H1 (cell line): ENCODE measurements at regions not wholly inside any gene's neighbourhood (a gene's known extent, or its start where the extent isn't known, plus 50 kb on each side); places are given as distances from the start of the nearest gene placed in this dataset.

ENCODE experiments used
- CTCF ChIA-PET: fragments of 300-600 bp; sonication (Branson Sonifier 250); formaldehyde crosslinking; loops from one replicate; lab custom pipeline; 2021; ENCODE audit not compliant: partially characterized antibody; lab: Charles Lee
- POLR2A ChIA-PET: fragments of 300-600 bp; sonication (Branson Sonifier 250); formaldehyde crosslinking; loops from one replicate; lab custom pipeline; 2021; ENCODE audit warnings: inconsistent platforms; ENCODE audit not compliant: partially characterized antibody; lab: Charles Lee
- DNase-seq, 2 experiments: peaks; one replicate each; pipeline versions ENCODE4 v3.0.0 to v3.0.0-alpha.2; 2010 to 2022; ENCODE audit warnings: low spot score in 2 of 2, low read depth in 1 of 2, mixed read lengths in 1 of 2
- FAIRE-seq: peaks from 2 replicates; lab custom pipeline; 2011; peaks lifted over from hg19 to GRCh38; lab: Jason Lieb, UNC
- H2AFZ ChIP-seq: 2 replicates; pipeline ENCODE4 v1.8.1; 2012; ENCODE audit warnings: low read length, inconsistent platforms
- H2AK5ac ChIP-seq: 2 replicates; pipeline ENCODE4 v1.6.1; 2013; ENCODE audit warnings: low read depth, low read length
- H2BK120ac ChIP-seq: replicated peaks from 2 replicates; pipeline ENCODE3; 2013; ENCODE audit warnings: low read depth, low read length, inconsistent platforms
- H2BK12ac ChIP-seq: 2 replicates; pipeline ENCODE4 v1.6.1; 2013; ENCODE audit warnings: low read depth, low read length
- H2BK15ac ChIP-seq: 2 replicates; pipeline ENCODE4 v1.6.1; 2013; ENCODE audit warnings: low read length
- H2BK20ac ChIP-seq: 2 replicates; pipeline ENCODE4 v1.6.1; 2013; ENCODE audit warnings: low read length
- H2BK5ac ChIP-seq: 2 replicates; pipeline ENCODE4 v1.6.1; 2013; ENCODE audit warnings: low read depth, low read length
- H3K14ac ChIP-seq: 2 replicates; pipeline ENCODE4 v1.6.1; 2013; ENCODE audit warnings: inconsistent platforms; ENCODE audit not compliant: insufficient read length
- H3K18ac ChIP-seq: 2 replicates; pipeline ENCODE4 v1.6.1; 2013; ENCODE audit warnings: low read length; ENCODE audit errors: extremely low read depth
- H3K23ac ChIP-seq: 2 replicates; pipeline ENCODE4 v1.6.1; 2013; ENCODE audit warnings: inconsistent platforms; ENCODE audit not compliant: insufficient read length
- H3K23me2 ChIP-seq: 2 replicates; pipeline ENCODE4 v1.6.1; 2013; ENCODE audit warnings: low read depth, low read length
- H3K27ac ChIP-seq: 2 replicates; pipeline ENCODE4 v1.6.1; 2011; ENCODE audit warnings: low read depth, low read length, inconsistent platforms
- H3K27me3 ChIP-seq, 4 experiments: replicated peaks in 1 of 4; 1 replicate in 1 of 4; 2 replicates in 3 of 4; pipeline versions ENCODE4 v1.6.1 to v1.8.1; 2011 to 2013; ENCODE audit warnings: low read length in 3 of 4, mild to moderate bottlenecking in 3 of 4, inconsistent platforms in 2 of 4, mixed read lengths in 2 of 4, moderate library complexity in 1 of 4; ENCODE audit not compliant: control insufficient read depth in 3 of 4, insufficient read depth in 3 of 4; ENCODE audit errors: extremely low read depth in 1 of 4
- H3K36me3 ChIP-seq, 4 experiments: 2 replicates each; pipeline versions ENCODE4 v1.6.1 to v1.8.1; 2011 to 2013; ENCODE audit warnings: mild to moderate bottlenecking in 4 of 4, low read length in 3 of 4, moderate library complexity in 2 of 4, control low read depth in 1 of 4, inconsistent platforms in 1 of 4; ENCODE audit not compliant: insufficient read depth in 4 of 4, control insufficient read depth in 2 of 4
- H3K4ac ChIP-seq: replicated peaks from 2 replicates; pipeline ENCODE3; 2013; ENCODE audit warnings: low read length, low read depth, mixed read lengths, inconsistent platforms; ENCODE audit not compliant: insufficient read length
- H3K4me1 ChIP-seq, 4 experiments: replicated peaks in 1 of 4; 1 replicate in 1 of 4; 2 replicates in 3 of 4; pipeline versions ENCODE4 v1.6.1 to v1.8.1; 2011 to 2013; ENCODE audit warnings: low read length in 3 of 4, inconsistent platforms in 2 of 4, mixed read lengths in 1 of 4; ENCODE audit not compliant: insufficient read depth in 4 of 4, control insufficient read depth in 3 of 4
- H3K4me2 ChIP-seq, 2 experiments: 2 replicates each; pipeline versions ENCODE4 v1.6.1 to v1.8.1; 2011 to 2013; ENCODE audit warnings: low read depth in 2 of 2, low read length in 2 of 2, control low read depth in 1 of 2, inconsistent platforms in 1 of 2, mild to moderate bottlenecking in 1 of 2; ENCODE audit not compliant: insufficient read depth in 1 of 2
- H3K4me3 ChIP-seq, 4 experiments: fragments of 200-600, 300-600 bp in 1 of 4; sonication (generic), shearing (Covaris generic), sonication (Bioruptor Twin) in 1 of 4; 2 replicates each; pipeline versions ENCODE4 v1.5.1 to v1.8.1; 2011 to 2016; ENCODE audit warnings: low read length in 4 of 4, low read depth in 3 of 4, control low read depth in 2 of 4, inconsistent platforms in 2 of 4, mild to moderate bottlenecking in 2 of 4, mixed read lengths in 1 of 4, moderate library complexity in 1 of 4; ENCODE audit not compliant: insufficient read depth in 2 of 4; ENCODE audit errors: extremely low read depth in 1 of 4
- H3K56ac ChIP-seq: replicated peaks from 2 replicates; pipeline ENCODE3; 2013; ENCODE audit warnings: low read depth, mild to moderate bottlenecking, mixed read lengths, low read length, inconsistent platforms; ENCODE audit not compliant: insufficient read length
- H3K79me1 ChIP-seq: 2 replicates; pipeline ENCODE4 v1.6.1; 2013; ENCODE audit warnings: low read depth, low read length, control low read depth
- H3K79me2 ChIP-seq, 2 experiments: 2 replicates each; pipeline versions ENCODE4 v1.6.1 to v1.8.1; 2012 to 2013; ENCODE audit warnings: low read length in 2 of 2, mild to moderate bottlenecking in 2 of 2, inconsistent platforms in 1 of 2; ENCODE audit not compliant: insufficient read depth in 2 of 2, control insufficient read depth in 1 of 2
- H3K9ac ChIP-seq, 4 experiments: replicated peaks in 1 of 4; 1 replicate in 1 of 4; 2 replicates in 3 of 4; pipeline versions ENCODE4 v1.6.1 to v1.8.1; 2011 to 2013; ENCODE audit warnings: low read depth in 3 of 4, low read length in 3 of 4, control low read depth in 2 of 4, mild to moderate bottlenecking in 2 of 4, moderate library complexity in 2 of 4, inconsistent platforms in 1 of 4; ENCODE audit errors: extremely low read depth in 1 of 4
- H3K9me3 ChIP-seq, 2 experiments: 2 replicates each; pipeline versions ENCODE4 v1.6.1 to v1.8.1; 2012 to 2013; ENCODE audit warnings: mild to moderate bottlenecking in 2 of 2, moderate library complexity in 2 of 2, control low read depth in 1 of 2, inconsistent platforms in 1 of 2, low read depth in 1 of 2, low read length in 1 of 2, mixed read lengths in 1 of 2; ENCODE audit not compliant: insufficient read depth in 2 of 2
- H4K20me1 ChIP-seq, 2 experiments: replicated peaks in 1 of 2; 2 replicates each; pipeline versions ENCODE3 to v1.8.1; 2011 to 2013; ENCODE audit warnings: inconsistent platforms in 2 of 2, low read length in 2 of 2, mild to moderate bottlenecking in 1 of 2; ENCODE audit not compliant: insufficient read depth in 2 of 2, control insufficient read depth in 1 of 2
- H4K5ac ChIP-seq: 2 replicates; pipeline ENCODE4 v1.6.1; 2013; ENCODE audit warnings: low read length, low read depth, mixed read lengths, inconsistent platforms; ENCODE audit not compliant: insufficient read length
- H4K8ac ChIP-seq: 2 replicates; pipeline ENCODE4 v1.8.0; 2013; ENCODE audit warnings: mild to moderate bottlenecking, moderate library complexity, low read length, inconsistent platforms; ENCODE audit not compliant: insufficient read depth; ENCODE audit errors: extremely low read depth
- H4K91ac ChIP-seq: replicated peaks from 2 replicates; pipeline ENCODE3; 2013; ENCODE audit warnings: low read length, mixed read lengths, inconsistent platforms; ENCODE audit not compliant: insufficient read length
- CTCF ChIP-seq, 3 experiments: IDR thresholded peaks; 1 replicate in 2 of 3; 2 replicates in 1 of 3; pipeline versions ENCODE4 v1.5.1 to v1.6.1; 2011; ENCODE audit warnings: low read length in 3 of 3, mild to moderate bottlenecking in 3 of 3, inconsistent platforms in 2 of 3, low read depth in 1 of 3, moderate library complexity in 1 of 3; ENCODE audit not compliant: insufficient read depth in 1 of 3; ENCODE audit errors: control extremely low read depth in 1 of 3
- HDAC2 ChIP-seq, 2 experiments: fragments of 300-600 bp in 1 of 2; sonication (generic) in 1 of 2; IDR thresholded peaks; 2 replicates each; pipeline ENCODE4 v1.6.1; 2011 to 2012; ENCODE audit warnings: low read depth in 2 of 2, low read length in 2 of 2, mild to moderate bottlenecking in 2 of 2, moderate library complexity in 2 of 2, borderline replicate concordance in 1 of 2, inconsistent platforms in 1 of 2
- JUN ChIP-seq: IDR thresholded peaks from 2 replicates; pipeline ENCODE4 v1.6.1; 2011; ENCODE audit warnings: low read depth, mild to moderate bottlenecking, improper control_type of control experiment, low read length
- RAD21 ChIP-seq, 2 experiments: IDR thresholded peaks in 1 of 2; conservative IDR thresholded peaks in 1 of 2; 2 replicates each; pipeline ENCODE4 v1.6.1; 2011; ENCODE audit warnings: low read depth in 2 of 2, low read length in 2 of 2, improper control_type of control experiment in 1 of 2, inconsistent platforms in 1 of 2, mild to moderate bottlenecking in 1 of 2, moderate library complexity in 1 of 2
- RXRA ChIP-seq: IDR thresholded peaks from 2 replicates; pipeline ENCODE4 v1.6.1; 2011; ENCODE audit warnings: low read depth, mild to moderate bottlenecking, low read length, moderate library complexity; ENCODE audit not compliant: insufficient read depth
- SP2 ChIP-seq: IDR thresholded peaks from 2 replicates; pipeline ENCODE4 v1.6.1; 2012; ENCODE audit warnings: mild to moderate bottlenecking, low read length, inconsistent platforms
- WGBS, 2 experiments: shearing (Covaris generic) in 1 of 2; methylation state at CpG; one replicate each; pipeline versions ENCODE4 v1.1.6 to v1.1.7; 2013 to 2015; ENCODE audit warnings: low lambda C conversion rate in 2 of 2, mixed read lengths in 2 of 2, inconsistent platforms in 1 of 2, low coverage in 1 of 2, missing lambda C conversion rate in 1 of 2; ENCODE audit not compliant: insufficient replicate concordance in 2 of 2, insufficient coverage in 1 of 2, insufficient read length in 1 of 2; ENCODE audit errors: extremely low coverage in 1 of 2, missing lambda C conversion rate in 1 of 2; 5-methylcytosine and 5-hydroxymethylcytosine counted together

GRCh38 chrX:110852180-110852579 is 56.6 kb upstream of the CHRDL1 start:
- CTCF ChIA-PET, result interaction anchor here (0.7 to 5.3 kb wide), 12 partner anchors 8 to 407 kb away, joined by 3 to 30 read pairs (median 8); no protein-coding TSS in a partner anchor
- no peak overlapping the region for H2BK15ac ChIP-seq
- H3K4me3 ChIP-seq, result no peak overlapping the region
- no peak overlapping the region for H4K8ac ChIP-seq
- H3K4ac ChIP-seq, result no peak overlapping the region
- H4K91ac ChIP-seq, result no peak overlapping the region
- no peaks in the 10 kb centered on the region for H3K4me1 ChIP-seq
- H2BK120ac ChIP-seq, result no peak overlapping the region
- no peaks in the 10 kb centered on the region for H3K9me3 ChIP-seq
- no peaks in the 10 kb centered on the region for H3K79me2 ChIP-seq
- DNase-seq, result no peak
- H4K5ac ChIP-seq, result no peak overlapping the region
- H3K36me3 ChIP-seq, result no peaks in the 10 kb centered on the region
- H2AK5ac ChIP-seq, result no peak overlapping the region
- no peak overlapping the region for H3K56ac ChIP-seq
- no peak overlapping the region for H2BK20ac ChIP-seq
- H3K27me3 ChIP-seq, result no peaks in the 10 kb centered on the region
- WGBS, 2 experiments, result 70% methylated on average over 4 of the region's 4 CpGs; no CpG with 5 or more reads in 1 of the 2 experiments
- no peak overlapping the region for H3K18ac ChIP-seq
- no peak overlapping the region for H3K4me2 ChIP-seq
- H4K20me1 ChIP-seq, result no peaks in the 10 kb centered on the region
- no peaks in the 10 kb centered on the region for H3K79me1 ChIP-seq
- H3K23ac ChIP-seq, result no peak overlapping the region
- H2BK5ac ChIP-seq, result no peak overlapping the region
- no peak overlapping the region for H3K27ac ChIP-seq
- no peak overlapping the region for H2AFZ ChIP-seq
- POLR2A ChIA-PET, result no interaction called here
- no peak overlapping the region for H3K14ac ChIP-seq
- no peak overlapping the region for H2BK12ac ChIP-seq
- H3K23me2 ChIP-seq, result no peaks in the 10 kb centered on the region
- FAIRE-seq, result no peak
- no peak overlapping the region for H3K9ac ChIP-seq
- no peak for TF ChIP-seq RXRA
- peak in 2 of 3 experiments; percentile 41; a peak in 2 of 4 replicates for TF ChIP-seq CTCF (IDR thresholded peaks at IDR 0.05; ENCODE audit: control extremely low read depth in 1 of 3, insufficient read depth in 1 of 3, low read depth in 1 of 3, low read length in 3 of 3)
- peak; percentile 43 to 51; a peak in 3 of 4 replicates for TF ChIP-seq RAD21 (IDR thresholded peaks at IDR 0.05 in 1 of 2, conservative IDR thresholded peaks at IDR 0.05 in 1 of 2; ENCODE audit: low read depth in 2 of 2, low read length in 2 of 2)
- no peak for TF ChIP-seq HDAC2 (IDR thresholded peaks at IDR 0.05; ENCODE audit: borderline replicate concordance in 1 of 2, low read depth in 2 of 2, low read length in 2 of 2)
- no peak for TF ChIP-seq JUN
- TF ChIP-seq SP2, result no peak
